Psoas muscle (tissue), 7 donors: ENCODE measurements at regions not wholly inside any gene's neighbourhood (a gene's known extent, or its start where the extent isn't known, plus 50 kb on each side); places are given as distances from the start of the nearest gene placed in this dataset.
A peak's percentile ranks its signal among the peaks of the same experiment; 100 is the strongest.

Experiments used
- ATAC-seq, 4 donors: fragments of 200-7000 bp; cut with Tn5 transposase; one replicate each; pipeline ENCODE4 v1.9.1; 2020; ENCODE audit warnings: moderate library complexity in 3 of 4, mild to moderate bottlenecking in 2 of 4
- DNase-seq, 2 donors: peaks; one replicate each; pipeline ENCODE4 v3.0.0-alpha.2; 2020
- H3K27ac ChIP-seq: fragments of 200-600 bp; one replicate; pipeline ENCODE4 v1.8.0; 2022
- H3K27me3 ChIP-seq, 3 donors: fragments of 200-600 bp in 1 of 3; one replicate each; pipeline versions ENCODE4 v1.6.1 to v1.8.0; 2013 to 2022; ENCODE audit warnings: low read length in 2 of 3, mild to moderate bottlenecking in 2 of 3, moderate library complexity in 1 of 3; ENCODE audit not compliant: insufficient read depth in 3 of 3
- H3K36me3 ChIP-seq, 2 donors: fragments of 200-600 bp in 1 of 2; one replicate each; pipeline versions ENCODE4 v1.6.1 to v1.8.0; 2013 to 2022; ENCODE audit warnings: low read depth in 1 of 2, mild to moderate bottlenecking in 1 of 2, moderate library complexity in 1 of 2; ENCODE audit not compliant: insufficient read depth in 1 of 2
- H3K4me1 ChIP-seq: fragments of 200-600 bp; one replicate; pipeline ENCODE4 v1.8.0; 2022
- H3K4me3 ChIP-seq: fragments of 200-600 bp; one replicate; pipeline ENCODE4 v1.8.0; 2022; ENCODE audit warnings: mild to moderate bottlenecking
- H3K9me3 ChIP-seq: fragments of 200-600 bp; one replicate; pipeline ENCODE4 v1.8.0; 2022
- WGBS, 3 donors: extraction: QIAGEN DNeasy Blood & Tissue Kit; methylation state at CpG; one replicate each; pipeline versions ENCODE4 v1.1.6 to v1.1.7; 2013; 5-methylcytosine and 5-hydroxymethylcytosine counted together
- intact Hi-C, 2 donors: fragments of 100-400 bp; cut with DNase I; formaldehyde crosslinking; loops; one replicate each; pipeline versions ENCODE4 v1.11.0 to v1.14.2; 2022
- TF ChIP-seq, protein P1 (sequence below): fragments of 200-600 bp; IDR thresholded peaks from one replicate; pipeline ENCODE4 v1.8.0; 2022; ENCODE audit warnings: antibody characterized with exemption
- donor health status: healthy with polysubstance abuse.
- donor health status: DM: no; HTN: no; CAD: no; lungs with moderate emphysema.
- donor health status: Bipolar disorder and iron deficiency.
- donor health status: healthy.
- donor health status: DM: yes; HTN: yes; CAD: no.
- donor health status: DM: no; HTN: no; CAD: no.
- donor health status: DM: yes; HTN: yes; CAD: no.

DNA sequence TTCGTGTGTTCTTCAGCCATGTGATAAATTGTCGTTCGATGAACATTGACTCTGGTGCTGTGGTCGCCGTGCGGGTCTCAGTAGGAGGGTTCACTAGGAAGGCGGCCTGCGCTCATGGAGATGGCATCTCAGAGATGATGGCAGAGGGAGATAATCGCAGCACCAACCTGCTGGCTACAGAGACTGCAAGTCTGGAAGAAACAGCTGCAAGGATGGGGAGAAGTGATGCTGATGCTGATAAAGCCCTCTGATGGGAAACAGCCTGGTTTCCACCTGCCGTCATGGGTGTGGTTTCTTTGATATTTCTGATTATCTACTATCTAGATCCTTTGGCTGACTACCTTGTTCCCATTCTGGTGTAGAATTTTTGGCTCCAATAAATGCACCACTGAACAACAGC is 130.5 kb upstream of the ANKRD30A start:
- Histone ChIP-seq H3K4me1 (no peaks in the 10 kb centered on the region), H3K36me3 (no peaks in the 10 kb centered on the region), H3K4me3 (no peak overlapping the region), H3K27ac (no peak overlapping the region), H3K27me3 (no peaks in the 10 kb centered on the region), H3K9me3 (no peaks in the 10 kb centered on the region)
- ATAC-seq: no peak
- no peak for DNase-seq
- WGBS, 3 donors: 83 to 88% (median 86%) methylated on average over 10 of the region's 10 CpGs
- intact Hi-C loops: no loop called here
- TF ChIP-seq, protein P1, sequence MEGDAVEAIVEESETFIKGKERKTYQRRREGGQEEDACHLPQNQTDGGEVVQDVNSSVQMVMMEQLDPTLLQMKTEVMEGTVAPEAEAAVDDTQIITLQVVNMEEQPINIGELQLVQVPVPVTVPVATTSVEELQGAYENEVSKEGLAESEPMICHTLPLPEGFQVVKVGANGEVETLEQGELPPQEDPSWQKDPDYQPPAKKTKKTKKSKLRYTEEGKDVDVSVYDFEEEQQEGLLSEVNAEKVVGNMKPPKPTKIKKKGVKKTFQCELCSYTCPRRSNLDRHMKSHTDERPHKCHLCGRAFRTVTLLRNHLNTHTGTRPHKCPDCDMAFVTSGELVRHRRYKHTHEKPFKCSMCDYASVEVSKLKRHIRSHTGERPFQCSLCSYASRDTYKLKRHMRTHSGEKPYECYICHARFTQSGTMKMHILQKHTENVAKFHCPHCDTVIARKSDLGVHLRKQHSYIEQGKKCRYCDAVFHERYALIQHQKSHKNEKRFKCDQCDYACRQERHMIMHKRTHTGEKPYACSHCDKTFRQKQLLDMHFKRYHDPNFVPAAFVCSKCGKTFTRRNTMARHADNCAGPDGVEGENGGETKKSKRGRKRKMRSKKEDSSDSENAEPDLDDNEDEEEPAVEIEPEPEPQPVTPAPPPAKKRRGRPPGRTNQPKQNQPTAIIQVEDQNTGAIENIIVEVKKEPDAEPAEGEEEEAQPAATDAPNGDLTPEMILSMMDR: no peak

DNA sequence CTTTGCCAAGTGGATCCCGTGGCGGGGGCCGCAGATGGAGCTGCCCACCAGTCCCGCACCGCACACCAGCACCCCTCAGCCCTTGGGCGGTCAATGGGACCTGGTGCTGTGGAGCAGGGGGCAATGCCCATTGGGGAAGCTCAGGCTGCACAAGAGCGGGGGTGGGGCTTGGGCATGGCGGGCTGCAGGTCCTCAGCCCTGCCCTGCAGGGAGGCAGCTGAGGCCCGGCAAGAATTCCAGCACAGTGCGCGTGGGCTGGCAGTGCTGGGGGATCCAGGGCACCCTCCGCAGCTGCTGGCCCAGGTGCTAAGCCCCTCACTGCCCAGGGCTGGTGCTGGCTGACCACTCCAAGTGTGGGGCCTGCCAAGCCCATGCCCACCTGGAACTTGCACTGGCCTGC is 136.2 kb upstream of the ANKRD30A start:
- TF ChIP-seq, protein P1: no peak
- 88 to 97% (median 91%) methylated on average over 10 to 12 of the region's 12 CpGs for WGBS, 3 donors
- ATAC-seq (no peak), DNase-seq (no peak)
- Histone ChIP-seq H3K36me3 (no peaks in the 10 kb centered on the region), H3K27ac (no peak overlapping the region), H3K4me1 (no peaks in the 10 kb centered on the region), H3K4me3 (no peak overlapping the region), H3K27me3 (peaks cover 0 to 2% (median 0%) of the 10 kb centered on the region in 3 donors), H3K9me3 (no peaks in the 10 kb centered on the region)
- intact Hi-C loops: no loop called here

DNA sequence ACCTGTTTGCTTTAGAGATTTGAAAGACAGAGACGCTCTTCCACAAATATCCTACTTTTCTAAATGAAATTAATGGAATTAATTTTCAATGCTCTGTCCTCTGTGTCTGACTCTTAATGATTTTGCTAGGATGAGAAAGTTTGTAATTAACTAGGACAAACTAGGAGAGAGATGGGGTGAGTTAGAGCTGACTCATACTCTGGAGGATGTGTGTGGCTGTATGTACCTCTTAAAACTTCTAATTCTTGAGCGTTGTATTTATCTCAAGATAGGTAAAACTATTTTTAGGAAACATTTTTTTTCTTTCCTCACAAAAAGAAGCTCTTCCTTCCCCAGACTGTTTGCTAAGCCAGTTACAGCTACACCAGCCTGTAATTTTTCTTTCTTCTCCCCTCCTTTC is 178.8 kb upstream of the ANKRD30A start:
- ATAC-seq (no peak), DNase-seq (no peak)
- H3K4me1 ChIP-seq: no peaks in the 10 kb centered on the region
- no peaks in the 10 kb centered on the region for H3K27me3 ChIP-seq
- TF ChIP-seq, protein P1: no peak
- no peak overlapping the region for H3K27ac ChIP-seq
- intact Hi-C loops: no loop called here
- H3K4me3 ChIP-seq: no peak overlapping the region
- H3K9me3 ChIP-seq: no peaks in the 10 kb centered on the region
- WGBS, 3 donors: 64 to 68% (median 66%) methylated on average over 2 of the region's 2 CpGs
- H3K36me3 ChIP-seq: no peaks in the 10 kb centered on the region

DNA sequence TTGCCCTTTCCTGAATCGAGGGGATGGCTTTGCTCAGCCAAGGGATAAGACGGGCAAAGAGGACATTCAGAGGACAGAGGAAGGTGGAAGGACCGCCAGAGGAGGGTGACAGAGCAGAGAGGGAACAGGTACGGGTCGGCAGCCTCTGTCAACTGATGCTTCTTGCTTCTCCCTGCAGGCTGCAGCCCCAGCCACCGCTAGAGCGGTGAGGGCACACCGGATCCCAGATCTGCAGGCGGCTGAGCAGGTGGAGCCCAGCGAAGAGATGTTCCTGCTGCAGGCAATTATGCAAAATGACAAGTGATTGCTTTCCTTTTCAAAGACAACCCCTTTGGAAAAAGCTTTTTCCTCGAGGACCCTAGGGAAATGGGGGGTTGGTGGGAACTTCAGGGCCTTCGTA is 181.9 kb upstream of the ANKRD30A start:
- no peaks in the 10 kb centered on the region for H3K9me3 ChIP-seq
- no peaks in the 10 kb centered on the region for H3K36me3 ChIP-seq
- ATAC-seq: no peak
- intact Hi-C loops: no loop called here
- no peaks in the 10 kb centered on the region for H3K4me1 ChIP-seq
- TF ChIP-seq, protein P1: no peak
- H3K27me3 ChIP-seq: no peaks in the 10 kb centered on the region
- no peak overlapping the region for H3K4me3 ChIP-seq
- peak in 1 of 2 donors; percentile 33 for DNase-seq
- no peak overlapping the region for H3K27ac ChIP-seq
- 65 to 69% (median 69%) methylated on average over 12 of the region's 12 CpGs for WGBS, 3 donors

DNA sequence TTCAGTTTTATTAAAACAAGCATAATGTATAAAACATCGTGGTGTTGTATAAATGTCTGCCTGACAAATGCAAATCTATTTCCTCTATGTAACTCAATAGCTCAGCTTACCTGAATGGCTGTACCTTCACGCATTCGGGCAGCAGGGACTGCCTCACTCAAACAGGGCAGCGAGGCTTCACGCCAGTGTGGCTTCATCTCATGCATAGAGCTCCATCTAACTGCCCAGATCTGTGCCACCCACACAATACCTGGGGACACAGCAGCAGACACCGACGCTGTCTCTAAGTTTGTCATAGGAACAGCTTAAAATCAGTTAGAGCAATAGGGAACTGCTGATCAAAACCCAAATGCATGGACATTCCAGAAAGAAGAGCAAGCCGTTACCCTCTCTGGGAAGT is 182.8 kb upstream of the ANKRD30A start:
- ATAC-seq (no peak), DNase-seq (no peak)
- Histone ChIP-seq H3K27ac (no peak overlapping the region), H3K27me3 (no peaks in the 10 kb centered on the region), H3K4me1 (no peaks in the 10 kb centered on the region), H3K4me3 (no peak overlapping the region), H3K9me3 (no peaks in the 10 kb centered on the region), H3K36me3 (no peaks in the 10 kb centered on the region)
- TF ChIP-seq, protein P1: no peak
- 79 to 87% (median 82%) methylated on average over 8 of the region's 8 CpGs for WGBS, 3 donors
- intact Hi-C loops: no loop called here
